ENCODE measurements at regions not wholly inside any gene's neighbourhood (a gene's known extent, or its start where the extent isn't known, plus 50 kb on each side); places are given as distances from the start of the nearest gene placed in this dataset.

- no TSS peak for BruUV-seq (replicated peaks)
- intact Hi-C loops (cut with micrococcal nuclease): loop anchor here (10.0 kb wide), 1 partner anchor 123 kb away; no protein-coding TSS in a partner anchor
- Mint-ChIP-seq H3K27ac (ENCODE audit: low read depth, unreplicated experiment) (no peak overlapping the region), H3K27me3 (ENCODE audit: insufficient read depth, unreplicated experiment) (no peaks in the 10 kb centered on the region), H3K4me1 (ENCODE audit: insufficient read depth, unreplicated experiment) (peaks cover 6% of the 10 kb centered on the region), H3K4me3 (ENCODE audit: unreplicated experiment) (no peak overlapping the region), H3K36me3 (ENCODE audit: insufficient read depth, unreplicated experiment) (no peaks in the 10 kb centered on the region), H3K9me3 (ENCODE audit: unreplicated experiment) (peaks cover 7% of the 10 kb centered on the region)
- POLR2A ChIA-PET: no interaction called here
- CTCF ChIA-PET: no interaction called here
- DNase-seq (ENCODE audit: unreplicated experiment): no peak
- TF ChIP-seq, protein P1, sequence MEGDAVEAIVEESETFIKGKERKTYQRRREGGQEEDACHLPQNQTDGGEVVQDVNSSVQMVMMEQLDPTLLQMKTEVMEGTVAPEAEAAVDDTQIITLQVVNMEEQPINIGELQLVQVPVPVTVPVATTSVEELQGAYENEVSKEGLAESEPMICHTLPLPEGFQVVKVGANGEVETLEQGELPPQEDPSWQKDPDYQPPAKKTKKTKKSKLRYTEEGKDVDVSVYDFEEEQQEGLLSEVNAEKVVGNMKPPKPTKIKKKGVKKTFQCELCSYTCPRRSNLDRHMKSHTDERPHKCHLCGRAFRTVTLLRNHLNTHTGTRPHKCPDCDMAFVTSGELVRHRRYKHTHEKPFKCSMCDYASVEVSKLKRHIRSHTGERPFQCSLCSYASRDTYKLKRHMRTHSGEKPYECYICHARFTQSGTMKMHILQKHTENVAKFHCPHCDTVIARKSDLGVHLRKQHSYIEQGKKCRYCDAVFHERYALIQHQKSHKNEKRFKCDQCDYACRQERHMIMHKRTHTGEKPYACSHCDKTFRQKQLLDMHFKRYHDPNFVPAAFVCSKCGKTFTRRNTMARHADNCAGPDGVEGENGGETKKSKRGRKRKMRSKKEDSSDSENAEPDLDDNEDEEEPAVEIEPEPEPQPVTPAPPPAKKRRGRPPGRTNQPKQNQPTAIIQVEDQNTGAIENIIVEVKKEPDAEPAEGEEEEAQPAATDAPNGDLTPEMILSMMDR (IDR thresholded peaks at IDR 0.05; ENCODE audit: unreplicated experiment): no peak
These were observed 88.6 kb downstream of the XRCC2 start for GRCh38 chr7:152587366-152587765.

GRCh38 chr7:152583006-152583405 is 92.9 kb downstream of the XRCC2 start:
- CTCF ChIA-PET: interaction anchor here (0.6 to 0.9 kb wide), 3 partner anchors 10 to 166 kb away, joined by 3 to 5 read pairs (median 5); no protein-coding TSS in a partner anchor
- POLR2A ChIA-PET: interaction anchor here (0.6 kb wide), 1 partner anchor 18 kb away, joined by 3 read pairs; no protein-coding TSS in a partner anchor

DNA sequence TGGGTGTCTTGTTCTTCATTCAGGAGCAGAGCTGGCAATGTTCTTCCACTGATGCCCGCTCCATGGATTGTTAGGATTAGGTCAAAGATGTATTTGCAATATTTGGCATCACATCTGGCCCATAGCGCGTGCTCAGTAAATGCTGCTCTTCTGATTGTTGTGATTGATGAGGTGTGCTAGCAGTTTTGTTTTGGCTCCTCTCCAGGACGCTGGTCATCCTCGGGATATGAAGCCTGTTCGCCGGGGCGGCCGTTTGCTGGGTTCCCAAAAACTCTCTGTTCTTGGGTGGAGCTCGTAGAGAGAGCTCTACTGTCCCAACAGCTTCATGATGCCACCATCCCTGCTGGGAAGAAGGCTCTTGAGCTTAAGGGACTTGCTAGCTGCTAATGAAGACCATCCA is 96.9 kb downstream of the XRCC2 start:
- DNase-seq (ENCODE audit: unreplicated experiment): no peak
- Mint-ChIP-seq H3K4me3 (ENCODE audit: unreplicated experiment) (no peak overlapping the region), H3K27ac (ENCODE audit: low read depth, unreplicated experiment) (no peak overlapping the region), H3K4me1 (ENCODE audit: insufficient read depth, unreplicated experiment) (no peaks in the 10 kb centered on the region), H3K9me3 (ENCODE audit: unreplicated experiment) (no peaks in the 10 kb centered on the region), H3K27me3 (ENCODE audit: insufficient read depth, unreplicated experiment) (no peaks in the 10 kb centered on the region), H3K36me3 (ENCODE audit: insufficient read depth, unreplicated experiment) (no peaks in the 10 kb centered on the region)
- ChIA-PET POLR2A (no interaction called here), CTCF (interaction anchor here (0.6 kb wide), 1 partner anchor 12 kb away, joined by 4 read pairs; no protein-coding TSS in a partner anchor)
- BruUV-seq (replicated peaks): no TSS peak
- intact Hi-C loops (cut with micrococcal nuclease): no loop called here
- TF ChIP-seq, protein P1 (IDR thresholded peaks at IDR 0.05; ENCODE audit: unreplicated experiment): no peak

More at GRCh38 chr7:152583006-152583405, 92.9 kb downstream of the XRCC2 start:
- Mint-ChIP-seq H3K27me3 (ENCODE audit: insufficient read depth, unreplicated experiment) (no peaks in the 10 kb centered on the region), H3K4me3 (ENCODE audit: unreplicated experiment) (no peak overlapping the region), H3K36me3 (ENCODE audit: insufficient read depth, unreplicated experiment) (no peaks in the 10 kb centered on the region), H3K9me3 (ENCODE audit: unreplicated experiment) (no peaks in the 10 kb centered on the region), H3K4me1 (ENCODE audit: insufficient read depth, unreplicated experiment) (no peaks in the 10 kb centered on the region), H3K27ac (ENCODE audit: low read depth, unreplicated experiment) (no peak overlapping the region)
- BruUV-seq (replicated peaks): no TSS peak
- intact Hi-C loops (cut with micrococcal nuclease): loop anchor here (10.0 kb wide), 1 partner anchor 118 kb away; no protein-coding TSS in a partner anchor
- DNase-seq (ENCODE audit: unreplicated experiment): no peak
- TF ChIP-seq, protein P1 (IDR thresholded peaks at IDR 0.05; ENCODE audit: unreplicated experiment): no peak

DNA sequence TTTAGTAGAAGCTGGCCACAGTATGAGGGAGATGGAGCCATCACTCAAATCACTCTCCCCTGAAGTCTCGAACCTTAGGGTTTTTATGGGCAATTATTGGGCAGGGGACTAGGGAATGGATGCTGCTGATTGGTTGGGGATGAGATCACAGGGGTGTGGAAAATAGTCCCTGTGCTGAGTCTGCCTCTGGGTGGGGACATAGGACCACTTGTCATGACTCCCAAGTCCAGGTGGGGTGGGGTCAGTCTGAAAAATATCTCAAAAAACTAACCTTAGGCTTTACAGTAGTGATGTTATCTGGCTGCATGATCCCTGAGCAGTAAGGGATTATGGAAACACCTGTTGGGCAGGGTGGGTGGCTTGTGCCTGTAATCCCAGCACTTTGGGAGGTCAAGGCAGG is 98.6 kb downstream of the XRCC2 start:
- H3K27ac Mint-ChIP-seq (ENCODE audit: low read depth, unreplicated experiment): no peak overlapping the region
- TF ChIP-seq, protein P1 (IDR thresholded peaks at IDR 0.05; ENCODE audit: unreplicated experiment): no peak
- no peak for DNase-seq (ENCODE audit: unreplicated experiment)
- intact Hi-C loops (cut with micrococcal nuclease): no loop called here
- no peak overlapping the region for H3K4me3 Mint-ChIP-seq (ENCODE audit: unreplicated experiment)
- H3K4me1 Mint-ChIP-seq (ENCODE audit: insufficient read depth, unreplicated experiment): no peaks in the 10 kb centered on the region
- no peaks in the 10 kb centered on the region for H3K9me3 Mint-ChIP-seq (ENCODE audit: unreplicated experiment)
- ChIA-PET CTCF (no interaction called here), POLR2A (no interaction called here)
- no TSS peak for BruUV-seq (replicated peaks)
- H3K27me3 Mint-ChIP-seq (ENCODE audit: insufficient read depth, unreplicated experiment): no peaks in the 10 kb centered on the region
- no peaks in the 10 kb centered on the region for H3K36me3 Mint-ChIP-seq (ENCODE audit: insufficient read depth, unreplicated experiment)
